ENCODE measurements at regions not wholly inside any gene's neighbourhood (a gene's known extent, or its start where the extent isn't known, plus 50 kb on each side); places are given as distances from the start of the nearest gene placed in this dataset.

DNA sequence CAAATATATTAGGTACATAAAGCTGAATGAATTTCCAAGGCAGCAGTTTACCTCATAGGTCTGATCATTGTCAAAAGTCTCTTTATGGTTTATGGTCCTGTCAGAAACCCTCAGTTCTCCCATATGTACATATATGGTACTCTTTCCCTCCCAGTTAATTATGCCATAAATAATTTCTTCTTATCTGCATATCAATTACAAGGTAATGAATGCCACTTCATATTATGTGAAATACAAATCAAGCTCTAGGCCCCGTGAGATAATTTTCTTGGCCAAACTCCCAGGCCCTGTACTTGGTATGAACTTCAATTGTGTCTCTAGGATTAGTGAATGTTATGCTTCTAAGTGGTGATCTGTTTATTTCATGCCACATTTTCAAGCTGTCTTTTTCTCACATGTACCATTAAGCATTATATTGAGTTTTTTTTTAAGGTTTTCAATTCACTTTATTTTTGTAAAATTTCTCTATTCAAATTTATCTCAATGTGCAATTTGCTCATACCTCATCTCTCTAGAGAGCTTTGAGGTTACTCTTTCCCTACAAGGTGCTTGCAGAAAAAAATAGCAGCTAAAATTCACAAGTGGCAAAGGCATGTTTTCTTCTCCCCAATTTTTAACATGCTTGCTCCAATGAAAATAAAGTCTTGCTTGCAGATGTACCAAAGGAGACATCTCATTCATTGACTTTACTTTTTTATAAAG is 430.6 kb upstream of the VRK2 start (continued):
- TF ChIP-seq CBX8 (IDR thresholded peaks at IDR 0.05; ENCODE audit: borderline replicate concordance, low read depth, low read length) (no peak), POU5F1 (IDR thresholded peaks at IDR 0.05; ENCODE audit: low read depth, low read length) (no peak), POLR2A (IDR thresholded peaks at IDR 0.05; ENCODE audit: control extremely low read depth in 1 of 2, low read depth in 2 of 2, low read length in 2 of 2) (no peak), CEBPB (IDR thresholded peaks at IDR 0.05; ENCODE audit: low read depth, low read length) (no peak), POLR2AphosphoS5 (IDR thresholded peaks at IDR 0.05; ENCODE audit: low read depth, low read length) (no peak), SIRT6 (IDR thresholded peaks at IDR 0.05; ENCODE audit: low read length) (no peak), MAFK (IDR thresholded peaks at IDR 0.05; ENCODE audit: low read depth, low read length) (no peak), GTF2F1 (IDR thresholded peaks at IDR 0.05; ENCODE audit: borderline replicate concordance, low read depth, low read length) (no peak)

Measured in H1 (cell line).